Left forelimb (tissue), 1 donor: ENCODE measurements at regions not wholly inside any gene's neighbourhood (a gene's known extent, or its start where the extent isn't known, plus 50 kb on each side); places are given as distances from the start of the nearest gene placed in this dataset.
"Not testable (repeated sequence)": the region's sequence is repeated elsewhere in the genome, so short reads cannot be mapped to it uniquely, and the experiment has no call there.

Experiments
- DNase-seq: peaks from one replicate; pipeline ENCODE4 v3.0.0-alpha.2; 2018; ENCODE audit warnings: low spot score

GRCh38 chr1:109857702-109858101, 52.9 kb upstream of the CSF1 start:
- DNase-seq: not testable (repeated sequence)

- DNase-seq: not testable (repeated sequence)
Measured at GRCh38 chr1:109855986-109856385, 54.7 kb upstream of the CSF1 start.

- not testable (repeated sequence) for DNase-seq
Measured at GRCh38 chr1:109853972-109854371, 56.7 kb upstream of the CSF1 start.

- DNase-seq: not testable (repeated sequence)
Measured at GRCh38 chr1:109852221-109853015, 58.2 kb upstream of the CSF1 start.

- no peak for DNase-seq
Measured at GRCh38 chr1:109850827-109851226, 59.8 kb upstream of the CSF1 start.

- no peak for DNase-seq
Measured at GRCh38 chr1:109850194-109850593, 60.5 kb upstream of the CSF1 start.

- no peak for DNase-seq
Measured at GRCh38 chr1:109849655-109850054, 61.0 kb upstream of the CSF1 start.

GRCh38 chr1:109847251-109847650, 63.4 kb upstream of the CSF1 start:
- no peak for DNase-seq

GRCh38 chr1:109846846-109847245, 63.8 kb upstream of the CSF1 start:
- no peak for DNase-seq

- no peak for DNase-seq
Measured at GRCh38 chr1:109846162-109846561, 64.5 kb upstream of the CSF1 start.

- no peak for DNase-seq
Measured at GRCh38 chr1:109845658-109846057, 65.0 kb upstream of the CSF1 start.

- no peak for DNase-seq
Measured at GRCh38 chr1:109844609-109845008, 66.0 kb upstream of the CSF1 start.

- DNase-seq: no peak
Measured at GRCh38 chr1:109840011-109840629, 70.5 kb upstream of the CSF1 start.

GRCh38 chr1:109839276-109839675, 71.4 kb upstream of the CSF1 start:
- not testable (repeated sequence) for DNase-seq

GRCh38 chr1:109838838-109839240, 71.8 kb upstream of the CSF1 start:
- DNase-seq: no peak

- DNase-seq: no peak
Measured at GRCh38 chr1:109837852-109838570, 72.6 kb upstream of the CSF1 start.

- not testable (repeated sequence) for DNase-seq
Measured at GRCh38 chr1:109835645-109836044, 71.9 kb upstream of the EPS8L3 start.

- no peak for DNase-seq
Measured at GRCh38 chr1:109834951-109835350, 71.2 kb upstream of the EPS8L3 start.

- no peak for DNase-seq
Measured at GRCh38 chr1:109832945-109833344, 69.2 kb upstream of the EPS8L3 start.

- no peak for DNase-seq
Measured at GRCh38 chr1:109828756-109829505, 65.2 kb upstream of the EPS8L3 start.

- DNase-seq: no peak
Measured at GRCh38 chr1:109827986-109828385, 64.3 kb upstream of the EPS8L3 start.

GRCh38 chr1:109827466-109827865, 63.7 kb upstream of the EPS8L3 start:
- no peak for DNase-seq
